ENCODE measurements at regions not wholly inside any gene's neighbourhood (a gene's known extent, or its start where the extent isn't known, plus 50 kb on each side); places are given as distances from the start of the nearest gene placed in this dataset.

GRCh38 chr1:113185463-113186104 is 112.6 kb downstream of the LRIG2 start:
- no peaks in the 10 kb centered on the region for H3K36me3 ChIP-seq
- H3K27me3 ChIP-seq: no peaks in the 10 kb centered on the region
- DNase-seq: no peak
- TF ChIP-seq, protein P1, sequence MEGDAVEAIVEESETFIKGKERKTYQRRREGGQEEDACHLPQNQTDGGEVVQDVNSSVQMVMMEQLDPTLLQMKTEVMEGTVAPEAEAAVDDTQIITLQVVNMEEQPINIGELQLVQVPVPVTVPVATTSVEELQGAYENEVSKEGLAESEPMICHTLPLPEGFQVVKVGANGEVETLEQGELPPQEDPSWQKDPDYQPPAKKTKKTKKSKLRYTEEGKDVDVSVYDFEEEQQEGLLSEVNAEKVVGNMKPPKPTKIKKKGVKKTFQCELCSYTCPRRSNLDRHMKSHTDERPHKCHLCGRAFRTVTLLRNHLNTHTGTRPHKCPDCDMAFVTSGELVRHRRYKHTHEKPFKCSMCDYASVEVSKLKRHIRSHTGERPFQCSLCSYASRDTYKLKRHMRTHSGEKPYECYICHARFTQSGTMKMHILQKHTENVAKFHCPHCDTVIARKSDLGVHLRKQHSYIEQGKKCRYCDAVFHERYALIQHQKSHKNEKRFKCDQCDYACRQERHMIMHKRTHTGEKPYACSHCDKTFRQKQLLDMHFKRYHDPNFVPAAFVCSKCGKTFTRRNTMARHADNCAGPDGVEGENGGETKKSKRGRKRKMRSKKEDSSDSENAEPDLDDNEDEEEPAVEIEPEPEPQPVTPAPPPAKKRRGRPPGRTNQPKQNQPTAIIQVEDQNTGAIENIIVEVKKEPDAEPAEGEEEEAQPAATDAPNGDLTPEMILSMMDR (IDR thresholded peaks at IDR 0.05): no peak
- no peak for TF ChIP-seq POLR2A (IDR thresholded peaks at IDR 0.05)
- no peaks in the 10 kb centered on the region for H3K9me3 ChIP-seq
- no peaks in the 10 kb centered on the region for H3K4me1 ChIP-seq
- no peak overlapping the region for H3K4me3 ChIP-seq
- H3K27ac ChIP-seq: no peak overlapping the region

GRCh38 chr1:113190078-113190477 is 117.1 kb downstream of the LRIG2 start:
- no peak overlapping the region for H3K4me3 ChIP-seq

GRCh38 chr1:113190930-113191329 is 117.9 kb downstream of the LRIG2 start:
- H3K27ac ChIP-seq: peak overlapping the region in 1 of 4 donors; percentile 63
- no peaks in the 10 kb centered on the region for H3K4me1 ChIP-seq
- H3K9me3 ChIP-seq: no peaks in the 10 kb centered on the region
- H3K27me3 ChIP-seq: no peaks in the 10 kb centered on the region
- H3K36me3 ChIP-seq: no peaks in the 10 kb centered on the region
- DNase-seq: no peak
- H3K4me3 ChIP-seq: no peak overlapping the region
- TF ChIP-seq POLR2A (IDR thresholded peaks at IDR 0.05): no peak
- TF ChIP-seq, protein P1 (IDR thresholded peaks at IDR 0.05): no peak

More at GRCh38 chr1:113190078-113190477, 117.1 kb downstream of the LRIG2 start:
- no peak for TF ChIP-seq POLR2A (IDR thresholded peaks at IDR 0.05)
- TF ChIP-seq, protein P1 (IDR thresholded peaks at IDR 0.05): no peak
- no peak for DNase-seq
- Histone ChIP-seq H3K9me3 (no peaks in the 10 kb centered on the region), H3K27ac (no peak overlapping the region), H3K27me3 (no peaks in the 10 kb centered on the region), H3K4me1 (no peaks in the 10 kb centered on the region), H3K36me3 (no peaks in the 10 kb centered on the region)

- no peaks in the 10 kb centered on the region for H3K36me3 ChIP-seq
- no peak overlapping the region for H3K4me3 ChIP-seq
- no peaks in the 10 kb centered on the region for H3K27me3 ChIP-seq
- peak in 1 of 3 donors; percentile 71 for DNase-seq
- no peaks in the 10 kb centered on the region for H3K9me3 ChIP-seq
- no peak for TF ChIP-seq POLR2A (IDR thresholded peaks at IDR 0.05)
- TF ChIP-seq, protein P1 (IDR thresholded peaks at IDR 0.05): no peak
- peak overlapping the region in 3 of 4 donors; percentile 28 to 63 (median 60) for H3K27ac ChIP-seq
- H3K4me1 ChIP-seq: no peaks in the 10 kb centered on the region
Measured at GRCh38 chr1:113191579-113192076, 118.6 kb downstream of the LRIG2 start.

- peak overlapping the region in 3 of 4 donors; percentile 28 to 63 (median 60) for H3K27ac ChIP-seq
- H3K27me3 ChIP-seq: no peaks in the 10 kb centered on the region
- no peaks in the 10 kb centered on the region for H3K4me1 ChIP-seq
- H3K4me3 ChIP-seq: no peak overlapping the region
- no peaks in the 10 kb centered on the region for H3K9me3 ChIP-seq
- no peak for DNase-seq
- no peaks in the 10 kb centered on the region for H3K36me3 ChIP-seq
- TF ChIP-seq, protein P1 (IDR thresholded peaks at IDR 0.05): no peak
- no peak for TF ChIP-seq POLR2A (IDR thresholded peaks at IDR 0.05)
Measured at GRCh38 chr1:113192242-113192641, 119.2 kb downstream of the LRIG2 start.

All from Peyer's patch (tissue), 4 donors.